Ishikawa (cell line): ENCODE measurements at regions not wholly inside any gene's neighbourhood (a gene's known extent, or its start where the extent isn't known, plus 50 kb on each side); places are given as distances from the start of the nearest gene placed in this dataset.

ENCODE experiments used
- CEBPB ChIP-seq: IDR thresholded peaks from 2 replicates; pipeline ENCODE4 v1.6.1; 2012
- TAF1 ChIP-seq: IDR thresholded peaks from 2 replicates; pipeline ENCODE4 v1.6.1; 2012; ENCODE audit warnings: low read depth, mild to moderate bottlenecking
- YY1 ChIP-seq: IDR thresholded peaks from 2 replicates; pipeline ENCODE4 v1.6.1; 2012; ENCODE audit warnings: low read depth

GRCh38 chr13:84954636-84955035 lies 844.6 kb downstream of the SLITRK6 start:
- no peak for TF ChIP-seq CEBPB
- no peak for TF ChIP-seq TAF1
- no peak for TF ChIP-seq YY1
